ENCODE measurements at regions not wholly inside any gene's neighbourhood (a gene's known extent, or its start where the extent isn't known, plus 50 kb on each side); places are given as distances from the start of the nearest gene placed in this dataset.
A peak's percentile ranks its signal among the peaks of the same experiment; 100 is the strongest.

DNA sequence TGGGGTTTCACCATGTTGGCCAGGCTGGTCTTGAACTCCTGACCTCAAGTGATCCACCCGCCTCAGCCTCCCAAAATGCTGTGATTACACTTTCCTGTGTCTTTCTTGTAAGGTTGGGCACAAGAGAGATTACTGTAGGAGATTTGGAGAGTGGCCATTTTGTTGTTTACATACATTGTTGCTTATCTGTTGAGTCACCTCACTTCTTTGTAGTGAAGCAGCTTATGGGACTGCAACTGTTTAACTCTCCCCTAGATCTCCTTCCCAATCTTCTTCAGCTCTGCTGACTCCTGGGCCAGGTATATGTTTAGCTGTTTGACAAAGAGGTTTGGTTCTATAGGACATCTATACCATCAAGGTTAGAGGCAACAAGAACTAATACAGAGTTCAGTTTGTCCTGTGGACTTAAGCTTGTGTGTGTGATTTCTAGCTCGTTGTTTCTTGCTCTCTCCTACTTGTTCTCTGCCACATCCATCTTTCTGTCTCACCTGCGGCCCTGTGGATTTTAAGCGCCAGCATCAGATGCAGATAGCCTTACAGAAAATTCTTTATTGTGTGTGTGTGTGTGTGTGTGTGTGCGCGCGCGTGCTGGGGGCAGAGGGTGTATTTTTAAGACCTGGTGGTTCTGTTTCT is 95.4 kb downstream of the HAUS1 start (continued):
- TF ChIP-seq ZNF146 (CRISPR knock-in tag; IDR thresholded peaks at IDR 0.05; ENCODE audit: unreplicated experiment) (no peak), RBM14 (IDR thresholded peaks at IDR 0.05; ENCODE audit: borderline replicate concordance, insufficient read depth, low read depth, low read length) (no peak), HOXB6 (CRISPR knock-in tag; IDR thresholded peaks at IDR 0.05; ENCODE audit: borderline replicate concordance) (no peak), OTX1 (CRISPR knock-in tag; IDR thresholded peaks at IDR 0.05) (no peak), ATF7 (IDR thresholded peaks at IDR 0.05) (0 out of 2 replicates have a peak, but pooled peaks have one; percentile 24), SRSF7 (optimal IDR thresholded peaks at IDR 0.05; ENCODE audit: low read depth, low read length) (no peak), TEAD2 (tag; IDR thresholded peaks at IDR 0.05) (no peak), ZNF253 (CRISPR knock-in tag; conservative IDR thresholded peaks at IDR 0.05) (no peak), ZNF75A (CRISPR knock-in tag; IDR thresholded peaks at IDR 0.05) (no peak), HMGN3 (IDR thresholded peaks at IDR 0.05; ENCODE audit: borderline replicate concordance, extremely low read depth, insufficient read length, low read depth, low read length) (no peak), YY1 (IDR thresholded peaks at IDR 0.05; ENCODE audit: borderline replicate concordance in 1 of 3, control insufficient read depth in 1 of 3, extremely low read depth in 1 of 3, insufficient read depth in 3 of 3, insufficient read length in 1 of 3, insufficient replicate concordance in 2 of 3, low read depth in 1 of 3, low read length in 2 of 3) (peak in 1 of 3 experiments; percentile 60), SOX6 (IDR thresholded peaks at IDR 0.05) (peak; percentile 95), PTBP1 (IDR thresholded peaks at IDR 0.05; ENCODE audit: low read depth, low read length) (no peak), PHF20 (IDR thresholded peaks at IDR 0.05; ENCODE audit: partially characterized antibody) (no peak), DNMT1 (IDR thresholded peaks at IDR 0.05) (no peak), CHD2 (IDR thresholded peaks at IDR 0.05; ENCODE audit: low read depth, low read length) (no peak)
- TF ChIP-seq, protein P1, sequence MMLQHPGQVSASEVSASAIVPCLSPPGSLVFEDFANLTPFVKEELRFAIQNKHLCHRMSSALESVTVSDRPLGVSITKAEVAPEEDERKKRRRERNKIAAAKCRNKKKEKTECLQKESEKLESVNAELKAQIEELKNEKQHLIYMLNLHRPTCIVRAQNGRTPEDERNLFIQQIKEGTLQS (IDR thresholded peaks at IDR 0.05) = peak; percentile 61; the same call in 1 of the 2 replicates
- TF ChIP-seq, protein P1 (CRISPR knock-in tag; conservative IDR thresholded peaks at IDR 0.05) = no peak
- TF ChIP-seq, protein P2, sequence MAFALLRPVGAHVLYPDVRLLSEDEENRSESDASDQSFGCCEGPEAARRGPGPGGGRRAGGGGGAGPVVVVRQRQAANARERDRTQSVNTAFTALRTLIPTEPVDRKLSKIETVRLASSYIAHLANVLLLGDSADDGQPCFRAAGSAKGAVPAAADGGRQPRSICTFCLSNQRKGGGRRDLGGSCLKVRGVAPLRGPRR (CRISPR knock-in tag; IDR thresholded peaks at IDR 0.05) = no peak
- TF ChIP-seq, protein P3, sequence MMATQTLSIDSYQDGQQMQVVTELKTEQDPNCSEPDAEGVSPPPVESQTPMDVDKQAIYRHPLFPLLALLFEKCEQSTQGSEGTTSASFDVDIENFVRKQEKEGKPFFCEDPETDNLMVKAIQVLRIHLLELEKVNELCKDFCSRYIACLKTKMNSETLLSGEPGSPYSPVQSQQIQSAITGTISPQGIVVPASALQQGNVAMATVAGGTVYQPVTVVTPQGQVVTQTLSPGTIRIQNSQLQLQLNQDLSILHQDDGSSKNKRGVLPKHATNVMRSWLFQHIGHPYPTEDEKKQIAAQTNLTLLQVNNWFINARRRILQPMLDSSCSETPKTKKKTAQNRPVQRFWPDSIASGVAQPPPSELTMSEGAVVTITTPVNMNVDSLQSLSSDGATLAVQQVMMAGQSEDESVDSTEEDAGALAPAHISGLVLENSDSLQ (IDR thresholded peaks at IDR 0.05) = no peak
- TF ChIP-seq, protein P4, sequence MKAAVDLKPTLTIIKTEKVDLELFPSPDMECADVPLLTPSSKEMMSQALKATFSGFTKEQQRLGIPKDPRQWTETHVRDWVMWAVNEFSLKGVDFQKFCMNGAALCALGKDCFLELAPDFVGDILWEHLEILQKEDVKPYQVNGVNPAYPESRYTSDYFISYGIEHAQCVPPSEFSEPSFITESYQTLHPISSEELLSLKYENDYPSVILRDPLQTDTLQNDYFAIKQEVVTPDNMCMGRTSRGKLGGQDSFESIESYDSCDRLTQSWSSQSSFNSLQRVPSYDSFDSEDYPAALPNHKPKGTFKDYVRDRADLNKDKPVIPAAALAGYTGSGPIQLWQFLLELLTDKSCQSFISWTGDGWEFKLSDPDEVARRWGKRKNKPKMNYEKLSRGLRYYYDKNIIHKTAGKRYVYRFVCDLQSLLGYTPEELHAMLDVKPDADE (conservative IDR thresholded peaks at IDR 0.05; ENCODE audit: control insufficient read depth, low read depth, low read length) = no peak
- TF ChIP-seq, protein P5, sequence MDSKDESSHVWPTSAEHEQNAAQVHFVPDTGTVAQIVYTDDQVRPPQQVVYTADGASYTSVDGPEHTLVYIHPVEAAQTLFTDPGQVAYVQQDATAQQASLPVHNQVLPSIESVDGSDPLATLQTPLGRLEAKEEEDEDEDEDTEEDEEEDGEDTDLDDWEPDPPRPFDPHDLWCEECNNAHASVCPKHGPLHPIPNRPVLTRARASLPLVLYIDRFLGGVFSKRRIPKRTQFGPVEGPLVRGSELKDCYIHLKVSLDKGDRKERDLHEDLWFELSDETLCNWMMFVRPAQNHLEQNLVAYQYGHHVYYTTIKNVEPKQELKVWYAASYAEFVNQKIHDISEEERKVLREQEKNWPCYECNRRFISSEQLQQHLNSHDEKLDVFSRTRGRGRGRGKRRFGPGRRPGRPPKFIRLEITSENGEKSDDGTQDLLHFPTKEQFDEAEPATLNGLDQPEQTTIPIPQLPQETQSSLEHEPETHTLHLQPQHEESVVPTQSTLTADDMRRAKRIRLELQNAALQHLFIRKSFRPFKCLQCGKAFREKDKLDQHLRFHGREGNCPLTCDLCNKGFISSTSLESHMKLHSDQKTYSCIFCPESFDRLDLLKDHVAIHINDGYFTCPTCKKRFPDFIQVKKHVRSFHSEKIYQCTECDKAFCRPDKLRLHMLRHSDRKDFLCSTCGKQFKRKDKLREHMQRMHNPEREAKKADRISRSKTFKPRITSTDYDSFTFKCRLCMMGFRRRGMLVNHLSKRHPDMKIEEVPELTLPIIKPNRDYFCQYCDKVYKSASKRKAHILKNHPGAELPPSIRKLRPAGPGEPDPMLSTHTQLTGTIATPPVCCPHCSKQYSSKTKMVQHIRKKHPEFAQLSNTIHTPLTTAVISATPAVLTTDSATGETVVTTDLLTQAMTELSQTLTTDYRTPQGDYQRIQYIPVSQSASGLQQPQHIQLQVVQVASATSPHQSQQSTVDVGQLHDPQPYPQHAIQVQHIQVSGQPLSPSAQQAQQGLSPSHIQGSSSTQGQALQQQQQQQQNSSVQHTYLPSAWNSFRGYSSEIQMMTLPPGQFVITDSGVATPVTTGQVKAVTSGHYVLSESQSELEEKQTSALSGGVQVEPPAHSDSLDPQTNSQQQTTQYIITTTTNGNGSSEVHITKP (IDR thresholded peaks at IDR 0.05; ENCODE audit: partially characterized antibody) = no peak
